IMR-90 (cell line): ENCODE measurements at regions not wholly inside any gene's neighbourhood (a gene's known extent, or its start where the extent isn't known, plus 50 kb on each side); places are given as distances from the start of the nearest gene placed in this dataset.

Experiments
- ATAC-seq: fragments of 200-7000 bp; cut with Tn5 transposase; 2 replicates; pipeline ENCODE4 v1.9.1; 2020; ENCODE audit warnings: low read depth, mild to moderate bottlenecking, moderate library complexity
- BruUV-seq: library from RNA; stranded (reverse); fragments of 400-500 nt; replicated peaks from 2 replicates; lab custom pipeline; 2021; lab: Mats Ljungman, UMichigan
- CTCF ChIA-PET: fragments of 300-600 bp; formaldehyde crosslinking; extraction: SDS; loops from one replicate; lab custom pipeline; 2021; ENCODE audit warnings: antibody characterized with exemption; lab: Yijun Ruan, JAX
- POLR2A ChIA-PET: fragments of 300-600 bp; sonication (Branson Sonifier 250); formaldehyde crosslinking; loops from one replicate; lab custom pipeline; 2022; ENCODE audit warnings: antibody characterized with exemption; ENCODE audit not compliant: unreplicated experiment; lab: Charles Lee
- DNase-seq: peaks from one replicate; pipeline ENCODE4 v3.0.0; 2013
- H2AFZ ChIP-seq: replicated peaks from 2 replicates; pipeline ENCODE3; 2013; ENCODE audit warnings: low read length, mild to moderate bottlenecking; ENCODE audit not compliant: poor library complexity
- H2AK5ac ChIP-seq: 2 replicates; pipeline ENCODE4 v1.6.1; 2013; ENCODE audit warnings: low read depth, low read length, inconsistent platforms
- H2AK9ac ChIP-seq: replicated peaks from 2 replicates; pipeline ENCODE3; 2013; ENCODE audit warnings: mild to moderate bottlenecking, low read depth, low read length, moderate library complexity; ENCODE audit not compliant: poor library complexity
- H2BK120ac ChIP-seq: 2 replicates; pipeline ENCODE4 v1.6.1; 2013; ENCODE audit warnings: low read depth, low read length, inconsistent platforms
- H2BK15ac ChIP-seq: 3 replicates; pipeline ENCODE4 v1.6.1; 2013; ENCODE audit warnings: low read depth, low read length, inconsistent platforms
- H2BK20ac ChIP-seq: 2 replicates; pipeline ENCODE4 v1.6.1; 2013; ENCODE audit warnings: low read depth, mild to moderate bottlenecking, inconsistent platforms, low read length, moderate library complexity
- H2BK5ac ChIP-seq: 2 replicates; pipeline ENCODE4 v1.6.1; 2013; ENCODE audit warnings: mild to moderate bottlenecking, low read depth, low read length, inconsistent platforms; ENCODE audit not compliant: poor library complexity, severe bottlenecking
- H3K14ac ChIP-seq: replicated peaks from 2 replicates; pipeline ENCODE4 v1.6.1; 2013; ENCODE audit warnings: low read depth, low read length, inconsistent platforms
- H3K18ac ChIP-seq: 2 replicates; pipeline ENCODE4 v1.6.1; 2013; ENCODE audit warnings: low read depth, low read length, control low read depth
- H3K23ac ChIP-seq: 2 replicates; pipeline ENCODE4 v1.6.1; 2013; ENCODE audit warnings: low read depth, low read length, inconsistent platforms
- H3K27ac ChIP-seq: 2 replicates; pipeline ENCODE4 v1.5.1; 2013; ENCODE audit warnings: mild to moderate bottlenecking, control low read depth, low read length; ENCODE audit not compliant: insufficient read depth
- H3K27me3 ChIP-seq: 2 replicates; pipeline ENCODE4 v1.6.1; 2013; ENCODE audit warnings: low read length; ENCODE audit not compliant: control insufficient read depth, insufficient read depth
- H3K36me3 ChIP-seq: 2 replicates; pipeline ENCODE4 v1.6.1; 2013; ENCODE audit warnings: low read length, mixed read lengths; ENCODE audit not compliant: control insufficient read depth, insufficient read depth
- H3K4ac ChIP-seq: 2 replicates; pipeline ENCODE4 v1.6.1; 2013; ENCODE audit warnings: low read depth, low read length, inconsistent platforms
- H3K4me1 ChIP-seq: 2 replicates; pipeline ENCODE4 v1.6.1; 2013; ENCODE audit warnings: low read length, mixed read lengths; ENCODE audit not compliant: control insufficient read depth, insufficient read depth
- H3K4me2 ChIP-seq: 2 replicates; pipeline ENCODE4 v1.6.1; 2013; ENCODE audit warnings: low read depth, mild to moderate bottlenecking, control low read depth, low read length, moderate library complexity
- H3K4me3 ChIP-seq: 2 replicates; pipeline ENCODE4 v1.5.1; 2013; ENCODE audit warnings: low read depth, mild to moderate bottlenecking, control low read depth, low read length, moderate library complexity; ENCODE audit not compliant: insufficient read depth
- H3K56ac ChIP-seq: 2 replicates; pipeline ENCODE4 v1.6.1; 2013; ENCODE audit warnings: low read length, inconsistent platforms; ENCODE audit not compliant: insufficient read depth; ENCODE audit errors: extremely low read depth
- H3K79me1 ChIP-seq, 2 experiments: 2 replicates each; pipeline ENCODE4 v1.6.1; 2013; ENCODE audit warnings: low read length in 2 of 2, inconsistent platforms in 1 of 2, low read depth in 1 of 2
- H3K9ac ChIP-seq: 2 replicates; pipeline ENCODE4 v1.6.1; 2013; ENCODE audit warnings: low read depth, low read length, control low read depth
- H3K9me1 ChIP-seq: 2 replicates; pipeline ENCODE4 v1.6.1; 2013; ENCODE audit warnings: low read length, inconsistent platforms; ENCODE audit not compliant: insufficient read depth
- H3K9me3 ChIP-seq: 2 replicates; pipeline ENCODE4 v1.6.1; 2013; ENCODE audit warnings: low read length; ENCODE audit not compliant: control insufficient read depth, insufficient read depth
- H4K20me1 ChIP-seq: 2 replicates; pipeline ENCODE4 v1.6.1; 2013; ENCODE audit warnings: low read length, inconsistent platforms; ENCODE audit not compliant: insufficient read depth
- H4K5ac ChIP-seq: 2 replicates; pipeline ENCODE4 v1.6.1; 2013; ENCODE audit warnings: mild to moderate bottlenecking, low read depth, low read length, control low read depth
- H4K8ac ChIP-seq, 2 experiments: 2 replicates each; pipeline ENCODE4 v1.6.1; 2013; ENCODE audit warnings: low read depth in 2 of 2, low read length in 2 of 2, control low read depth in 1 of 2, inconsistent platforms in 1 of 2
- H4K91ac ChIP-seq: 2 replicates; pipeline ENCODE4 v1.6.1; 2013; ENCODE audit warnings: low read depth, low read length, inconsistent platforms; ENCODE audit not compliant: insufficient read depth
- BHLHE40 ChIP-seq: fragments of 150-350 bp; IDR thresholded peaks from 2 replicates; pipeline ENCODE4 v1.6.1; 2016; ENCODE audit warnings: mild to moderate bottlenecking, low read depth, low read length
- CEBPB ChIP-seq: IDR thresholded peaks from 2 replicates; pipeline ENCODE4 v1.6.1; 2012; ENCODE audit warnings: low read depth, low read length, improper control_type of control experiment
- CHD1 ChIP-seq: IDR thresholded peaks from 2 replicates; pipeline ENCODE4 v1.6.1; 2012; ENCODE audit warnings: low read depth, low read length, improper control_type of control experiment
- FOS ChIP-seq: fragments of 150-350 bp; IDR thresholded peaks from 2 replicates; pipeline ENCODE4 v1.6.1; 2016; ENCODE audit warnings: low read depth, low read length
- MAZ ChIP-seq: IDR thresholded peaks from 2 replicates; pipeline ENCODE4 v1.6.1; 2012; ENCODE audit warnings: low read depth, mild to moderate bottlenecking, low read length, improper control_type of control experiment, moderate library complexity, borderline replicate concordance
- MXI1 ChIP-seq: IDR thresholded peaks from 2 replicates; pipeline ENCODE4 v1.6.1; 2012; ENCODE audit warnings: low read depth, mild to moderate bottlenecking, low read length, moderate library complexity, borderline replicate concordance
- NFE2L2 ChIP-seq: fragments of 150-350 bp; IDR thresholded peaks from 2 replicates; pipeline ENCODE4 v1.6.1; 2016; ENCODE audit warnings: low read depth, mild to moderate bottlenecking, low read length
- POLR2A ChIP-seq: IDR thresholded peaks from 2 replicates; pipeline ENCODE4 v1.6.1; 2012; ENCODE audit warnings: mild to moderate bottlenecking, low read depth, low read length
- RAD21 ChIP-seq: IDR thresholded peaks from 2 replicates; pipeline ENCODE4 v1.6.1; 2012; ENCODE audit warnings: low read length, improper control_type of control experiment
- RCOR1 ChIP-seq: IDR thresholded peaks from 2 replicates; pipeline ENCODE4 v1.6.1; 2012; ENCODE audit warnings: mild to moderate bottlenecking, low read length, improper control_type of control experiment; ENCODE audit not compliant: insufficient replicate concordance
- RFX5 ChIP-seq: IDR thresholded peaks from 2 replicates; pipeline ENCODE4 v1.8.0; 2012; ENCODE audit warnings: low read depth, mild to moderate bottlenecking, low read length, moderate library complexity
- SMC3 ChIP-seq: fragments of 150-350 bp; IDR thresholded peaks from 2 replicates; pipeline ENCODE4 v1.6.1; 2016; ENCODE audit warnings: low read depth, mild to moderate bottlenecking, antibody characterized with exemption, low read length, moderate library complexity
- USF2 ChIP-seq: fragments of 150-350 bp; IDR thresholded peaks from 2 replicates; pipeline ENCODE4 v1.6.1; 2017; ENCODE audit warnings: mild to moderate bottlenecking, antibody characterized with exemption, low read length, low read depth
- WGBS, 2 experiments: methylation state at CpG; one replicate each; pipeline versions ENCODE4 v1.1.5 to v1.1.7; 2013; ENCODE audit warnings: missing lambda C conversion rate in 2 of 2; ENCODE audit not compliant: insufficient read length in 1 of 2; ENCODE audit errors: extremely low coverage in 2 of 2; 5-methylcytosine and 5-hydroxymethylcytosine counted together
- dilution Hi-C: fragments of 300-500 bp; cut with HindIII; formaldehyde crosslinking; loops from one replicate; pipeline ENCODE4 v1.14.3; 2018; ENCODE audit warnings: low sequenced_read_pairs; ENCODE audit not compliant: unreplicated experiment
- in situ Hi-C: fragments of 300-500 bp; cut with MboI; formaldehyde crosslinking; loops from 3 replicates; pipeline ENCODE4 v1.14.3; 2019; ENCODE audit warnings: low sequenced_read_pairs, inconsistent platforms, mixed read lengths
- intact Hi-C: fragments of 100-400 bp; cut with micrococcal nuclease; formaldehyde crosslinking; loops from 2 replicates; pipeline ENCODE4 v1.10.0; 2022
- TF ChIP-seq, protein P1 (sequence below): fragments of 150-350 bp; IDR thresholded peaks from 2 replicates; pipeline ENCODE4 v1.6.1; 2016; ENCODE audit warnings: low read depth, mild to moderate bottlenecking, low read length, moderate library complexity, borderline replicate concordance
- TF ChIP-seq, protein P2 (sequence below): conservative IDR thresholded peaks from 2 replicates; pipeline ENCODE4 v1.5.1; 2012; ENCODE audit warnings: mild to moderate bottlenecking, low read depth, low read length, improper control_type of control experiment

DNA sequence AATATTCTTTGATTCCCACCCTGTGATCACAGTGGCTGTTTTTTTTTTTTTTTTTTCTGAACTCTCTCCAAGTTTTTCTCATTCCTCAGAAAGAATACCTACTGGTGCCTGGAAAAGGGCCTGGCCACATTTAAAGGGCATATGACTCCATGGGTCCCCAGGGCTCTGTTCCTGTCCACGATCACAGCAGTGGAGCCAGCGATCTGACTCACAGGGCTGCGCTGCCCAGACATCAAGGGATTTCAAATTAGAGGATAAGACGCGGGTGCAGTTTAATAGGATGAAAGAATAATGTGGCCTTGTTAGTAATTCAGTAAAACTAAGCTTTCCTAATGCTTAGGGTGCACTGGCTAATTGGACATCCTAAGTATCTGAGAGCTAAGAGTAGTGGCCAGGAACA lies 175.1 kb upstream of the MSX2 start:
- H3K18ac ChIP-seq, result no peak overlapping the region
- no peaks in the 10 kb centered on the region for H3K36me3 ChIP-seq
- intact Hi-C loops, result no loop called here
- H3K56ac ChIP-seq, result no peak overlapping the region
- H4K20me1 ChIP-seq, result no peaks in the 10 kb centered on the region
- H3K4me3 ChIP-seq, result no peak overlapping the region
- no peaks in the 10 kb centered on the region for H3K4me1 ChIP-seq
- no peak overlapping the region for H3K4ac ChIP-seq
- ATAC-seq (no peak; the same call in 1 of the 2 replicates), DNase-seq (no peak)
- no peaks in the 10 kb centered on the region for H3K9me3 ChIP-seq
- no TSS peak for BruUV-seq
- ChIA-PET CTCF (interaction anchor here (0.7 kb wide), 1 partner anchor 134 kb away, joined by 3 read pairs; no protein-coding TSS in a partner anchor), POLR2A (no interaction called here)
- H3K9me1 ChIP-seq, result no peaks in the 10 kb centered on the region; the same call in 1 of the 2 replicates
- H3K27me3 ChIP-seq, result no peaks in the 10 kb centered on the region
- no peaks in the 10 kb centered on the region for H3K79me1 ChIP-seq
- dilution Hi-C loops, result no loop called here
- no peak overlapping the region for H4K5ac ChIP-seq
- no peak overlapping the region for H2BK5ac ChIP-seq
- no peak overlapping the region for H2AFZ ChIP-seq
- H4K8ac ChIP-seq, result no peak overlapping the region
- no peak overlapping the region for H4K91ac ChIP-seq
- no peak overlapping the region for H2BK20ac ChIP-seq
- no peak overlapping the region for H3K4me2 ChIP-seq
- no peak overlapping the region for H2BK120ac ChIP-seq
- H3K9ac ChIP-seq, result no peak overlapping the region
- H3K23ac ChIP-seq, result no peak overlapping the region
- no peak overlapping the region for H3K27ac ChIP-seq
- in situ Hi-C loops, result no loop called here
- no peak overlapping the region for H2BK15ac ChIP-seq
- no peak overlapping the region for H3K14ac ChIP-seq
- TF ChIP-seq SMC3 (no peak), USF2 (no peak), RCOR1 (no peak), NFE2L2 (no peak), MXI1 (no peak), CHD1 (no peak), BHLHE40 (no peak), RFX5 (no peak), MAZ (no peak), RAD21 (no peak), CEBPB (no peak), POLR2A (no peak), FOS (no peak)
- TF ChIP-seq, protein P1, sequence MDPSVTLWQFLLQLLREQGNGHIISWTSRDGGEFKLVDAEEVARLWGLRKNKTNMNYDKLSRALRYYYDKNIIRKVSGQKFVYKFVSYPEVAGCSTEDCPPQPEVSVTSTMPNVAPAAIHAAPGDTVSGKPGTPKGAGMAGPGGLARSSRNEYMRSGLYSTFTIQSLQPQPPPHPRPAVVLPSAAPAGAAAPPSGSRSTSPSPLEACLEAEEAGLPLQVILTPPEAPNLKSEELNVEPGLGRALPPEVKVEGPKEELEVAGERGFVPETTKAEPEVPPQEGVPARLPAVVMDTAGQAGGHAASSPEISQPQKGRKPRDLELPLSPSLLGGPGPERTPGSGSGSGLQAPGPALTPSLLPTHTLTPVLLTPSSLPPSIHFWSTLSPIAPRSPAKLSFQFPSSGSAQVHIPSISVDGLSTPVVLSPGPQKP, result no peak
- TF ChIP-seq, protein P2, sequence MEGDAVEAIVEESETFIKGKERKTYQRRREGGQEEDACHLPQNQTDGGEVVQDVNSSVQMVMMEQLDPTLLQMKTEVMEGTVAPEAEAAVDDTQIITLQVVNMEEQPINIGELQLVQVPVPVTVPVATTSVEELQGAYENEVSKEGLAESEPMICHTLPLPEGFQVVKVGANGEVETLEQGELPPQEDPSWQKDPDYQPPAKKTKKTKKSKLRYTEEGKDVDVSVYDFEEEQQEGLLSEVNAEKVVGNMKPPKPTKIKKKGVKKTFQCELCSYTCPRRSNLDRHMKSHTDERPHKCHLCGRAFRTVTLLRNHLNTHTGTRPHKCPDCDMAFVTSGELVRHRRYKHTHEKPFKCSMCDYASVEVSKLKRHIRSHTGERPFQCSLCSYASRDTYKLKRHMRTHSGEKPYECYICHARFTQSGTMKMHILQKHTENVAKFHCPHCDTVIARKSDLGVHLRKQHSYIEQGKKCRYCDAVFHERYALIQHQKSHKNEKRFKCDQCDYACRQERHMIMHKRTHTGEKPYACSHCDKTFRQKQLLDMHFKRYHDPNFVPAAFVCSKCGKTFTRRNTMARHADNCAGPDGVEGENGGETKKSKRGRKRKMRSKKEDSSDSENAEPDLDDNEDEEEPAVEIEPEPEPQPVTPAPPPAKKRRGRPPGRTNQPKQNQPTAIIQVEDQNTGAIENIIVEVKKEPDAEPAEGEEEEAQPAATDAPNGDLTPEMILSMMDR, result no peak
- no peak overlapping the region for H2AK9ac ChIP-seq
- WGBS, 2 experiments, result no CpG with 5 or more reads among the region's 5 CpGs
- H2AK5ac ChIP-seq, result no peak overlapping the region
